K562 (cell line): ENCODE measurements at regions not wholly inside any gene's neighbourhood (a gene's known extent, or its start where the extent isn't known, plus 50 kb on each side); places are given as distances from the start of the nearest gene placed in this dataset.

Experiments used
- ATAC-seq: fragments of 200-7000 bp; cut with Tn5 transposase; 3 replicates; pipeline ENCODE4 v1.9.1; 2020; ENCODE audit warnings: moderate library complexity
- BruUV-seq: library from RNA; stranded (reverse); fragments of 400-500 nt; replicated peaks from 2 replicates; lab custom pipeline; 2021; lab: Mats Ljungman, UMichigan
- CTCF ChIA-PET: fragments of 300-600 bp; formaldehyde crosslinking; extraction: SDS; loops from one replicate; lab custom pipeline; 2021; ENCODE audit warnings: low intra/inter-chr PET ratio; lab: Yijun Ruan, JAX
- POLR2A ChIA-PET: fragments of 300-600, 350-650 bp; sonication (Branson Sonifier 250); formaldehyde crosslinking; extraction: SDS; loops from one replicate; lab custom pipeline; 2021; ENCODE audit warnings: antibody characterized with exemption, inconsistent platforms; lab: Yijun Ruan, JAX
- DNase-seq, 4 experiments: peaks; one replicate each; pipeline versions ENCODE4 v3.0.0 to v3.0.0-alpha.2; 2011 to 2018; ENCODE audit warnings: low spot score in 3 of 4, mixed read lengths in 3 of 4; ENCODE audit errors: extremely low read depth in 1 of 4
- FAIRE-seq: peaks from 2 replicates; lab custom pipeline; 2011; peaks lifted over from hg19 to GRCh38; lab: Jason Lieb, UNC
- H2AFZ ChIP-seq: 2 replicates; pipeline ENCODE4 v1.6.0; 2011; ENCODE audit warnings: low read depth, low read length, control low read depth, inconsistent platforms
- H3K27ac ChIP-seq: fragments of 200-600 bp; 3 replicates; pipeline ENCODE4 v1.8.0; 2011; ENCODE audit warnings: low read depth, mild to moderate bottlenecking, control low read depth, inconsistent platforms, low read length, moderate library complexity, mixed read lengths; ENCODE audit errors: extremely low read depth
- H3K27me3 ChIP-seq, 2 experiments: fragments of 300-600 bp in 1 of 2; 2 replicates in 1 of 2; 3 replicates in 1 of 2; pipeline versions ENCODE4 v1.6.0 to v1.8.0; 2011; ENCODE audit warnings: inconsistent platforms in 2 of 2, low read length in 2 of 2, mild to moderate bottlenecking in 1 of 2, mixed read lengths in 1 of 2, moderate library complexity in 1 of 2; ENCODE audit not compliant: control insufficient read depth in 2 of 2, insufficient read depth in 2 of 2
- H3K36me3 ChIP-seq: fragments of 300-600 bp; 3 replicates; pipeline ENCODE4 v1.8.0; 2011; ENCODE audit warnings: mild to moderate bottlenecking, low read length, inconsistent platforms; ENCODE audit not compliant: control insufficient read depth, insufficient read depth
- H3K4me1 ChIP-seq, 2 experiments: fragments of 200-600 bp in 1 of 2; replicated peaks in 1 of 2; 2 replicates in 1 of 2; 3 replicates in 1 of 2; pipeline versions ENCODE4 v1.5.1 to v1.8.0; 2011; ENCODE audit warnings: inconsistent platforms in 2 of 2, low read length in 2 of 2, mild to moderate bottlenecking in 1 of 2, mixed read lengths in 1 of 2, moderate library complexity in 1 of 2; ENCODE audit not compliant: control insufficient read depth in 2 of 2, insufficient read depth in 2 of 2
- H3K4me2 ChIP-seq: 2 replicates; pipeline ENCODE4 v1.6.1; 2011; ENCODE audit warnings: low read length, control low read depth, inconsistent platforms, mixed read lengths; ENCODE audit not compliant: insufficient read depth
- H3K4me3 ChIP-seq: fragments of 200-600 bp; sonication (generic), shearing (Covaris generic); 2 replicates; pipeline ENCODE4 v1.5.1; 2016; ENCODE audit warnings: control low read depth, inconsistent platforms
- H3K79me2 ChIP-seq: fragments of 200-600 bp; 3 replicates; pipeline ENCODE4 v1.8.0; 2011; ENCODE audit warnings: low read length, inconsistent platforms; ENCODE audit not compliant: control insufficient read depth, insufficient read depth
- H3K9ac ChIP-seq, 2 experiments: 2 replicates each; pipeline versions ENCODE4 v1.6.0 to v1.6.1; 2011; ENCODE audit warnings: low read depth in 2 of 2, low read length in 2 of 2, control low read depth in 1 of 2, inconsistent platforms in 1 of 2, mild to moderate bottlenecking in 1 of 2, mixed read lengths in 1 of 2; ENCODE audit not compliant: insufficient read depth in 1 of 2
- H3K9me1 ChIP-seq: one replicate; pipeline ENCODE4 v1.6.0; 2011; ENCODE audit warnings: inconsistent platforms, mild to moderate bottlenecking, low read length, moderate library complexity; ENCODE audit not compliant: control insufficient read depth, insufficient read depth
- H3K9me3 ChIP-seq: replicated peaks from 2 replicates; pipeline ENCODE4 v1.5.1; 2011; ENCODE audit warnings: low read depth, low read length, inconsistent platforms; ENCODE audit not compliant: control insufficient read depth, insufficient read depth
- H4K20me1 ChIP-seq: replicated peaks from 2 replicates; pipeline ENCODE4 v1.6.1; 2011; ENCODE audit warnings: low read length, inconsistent platforms, mixed read lengths; ENCODE audit not compliant: control insufficient read depth, insufficient read depth
- CHD1 ChIP-seq: fragments of 200-600 bp; sonication (generic); IDR thresholded peaks from one replicate; pipeline ENCODE4 v1.6.1; 2012; ENCODE audit warnings: mild to moderate bottlenecking, moderate library complexity, low read length, inconsistent platforms
- ELK3 ChIP-seq: fragments of 450-650 bp; formaldehyde crosslinking; IDR thresholded peaks from 2 replicates; pipeline ENCODE4 v1.4.0; 2020; ENCODE audit warnings: mild to moderate bottlenecking
- FOXM1 ChIP-seq, 2 experiments: fragments of 450-650 bp in 1 of 2; sonication (generic) in 1 of 2; formaldehyde crosslinking in 1 of 2; IDR thresholded peaks; 2 replicates each; pipeline versions ENCODE4 v1.6.1 to v1.9.0; 2017 to 2022; ENCODE audit warnings: low read depth in 2 of 2, mild to moderate bottlenecking in 2 of 2, missing genetic modification reagents in 1 of 2, moderate library complexity in 1 of 2
- GABPB1 ChIP-seq: sonication (generic); formaldehyde crosslinking; IDR thresholded peaks from 2 replicates; pipeline ENCODE4 v1.8.0; 2022; ENCODE audit warnings: mild to moderate bottlenecking, missing genetic modification reagents
- MTF1 ChIP-seq: fragments of 250-450 bp; sonication (Bioruptor Pico); IDR thresholded peaks from 2 replicates; pipeline ENCODE4 v1.9.0; 2021; ENCODE audit warnings: moderate library complexity, mild to moderate bottlenecking, inconsistent platforms, borderline replicate concordance
- POLR2AphosphoS5 ChIP-seq: IDR thresholded peaks from 2 replicates; pipeline ENCODE4 v1.6.1; 2011; ENCODE audit warnings: mild to moderate bottlenecking, low read depth, low read length, moderate library complexity; ENCODE audit not compliant: control insufficient read depth, insufficient read depth
- PYGO2 ChIP-seq: fragments of 450-650 bp; IDR thresholded peaks from 2 replicates; pipeline ENCODE4 v1.6.1; 2016; ENCODE audit warnings: mild to moderate bottlenecking, missing genetic modification characterization, moderate library complexity, missing compliant biosample characterization
- U2AF2 ChIP-seq: fragments of 200-400 bp; formaldehyde crosslinking; optimal IDR thresholded peaks from 2 replicates; pipeline ENCODE3; 2017; ENCODE audit warnings: low read depth, mild to moderate bottlenecking, low read length
- XRCC5 ChIP-seq: fragments of 200-400 bp; formaldehyde crosslinking; IDR thresholded peaks from 2 replicates; pipeline ENCODE4 v1.6.1; 2017; ENCODE audit warnings: low read depth, mild to moderate bottlenecking, low read length
- WGBS: fragments of 100-300 bp; shearing (Covaris generic); methylation state at CpG from one replicate; pipeline ENCODE4 v1.1.6; 2016; ENCODE audit warnings: low coverage, mixed read lengths; ENCODE audit not compliant: insufficient coverage; ENCODE audit errors: missing lambda C conversion rate; 5-methylcytosine and 5-hydroxymethylcytosine counted together
- in situ Hi-C: fragments of 300-500 bp; cut with MboI; formaldehyde crosslinking; loops from 4 replicates; pipeline ENCODE4 v1.15.0; 2018; ENCODE audit warnings: inconsistent platforms, mixed read lengths
- intact Hi-C: fragments of 100-400 bp; cut with micrococcal nuclease; formaldehyde crosslinking; loops from 2 replicates; pipeline ENCODE4 v1.14.2; 2022

- Histone ChIP-seq H3K4me3 (no peak overlapping the region), H3K79me2 (no peaks in the 10 kb centered on the region), H3K9me1 (no peaks in the 10 kb centered on the region), H2AFZ (no peak overlapping the region), H3K27ac (no peak overlapping the region), H3K9me3 (no peaks in the 10 kb centered on the region), H4K20me1 (peaks cover 4% of the 10 kb centered on the region; the same call in 1 of the 2 replicates), H3K9ac (no peak overlapping the region), H3K4me1 (peaks cover 0 to 2% of the 10 kb centered on the region in 2 experiments; a peak in 1 of 5 replicates), H3K36me3 (no peaks in the 10 kb centered on the region), H3K4me2 (no peak overlapping the region), H3K27me3 (peaks cover 50 to 79% of the 10 kb centered on the region in 2 experiments)
- in situ Hi-C loops (loop anchor here (10.0 to 25.0 kb wide), 3 partner anchors 184 to 594 kb away; partner anchors contain the start of genes RNASET2 and UNC93A), intact Hi-C loops (loop anchor here (10.0 kb wide), 2 partner anchors 496 to 514 kb away; no protein-coding TSS in a partner anchor)
- FAIRE-seq (no peak), ATAC-seq (no peak), DNase-seq (no peak)
- TF ChIP-seq U2AF2 (no peak), FOXM1 (IDR thresholded peaks at IDR 0.05; ENCODE audit: low read depth) (no peak), FOXM1 (CRISPR knock-in tag; IDR thresholded peaks at IDR 0.05; ENCODE audit: low read depth) (no peak), ELK3 (no peak), PYGO2 (no peak), XRCC5 (no peak), POLR2AphosphoS5 (no peak), CHD1 (no peak), MTF1 (CRISPR knock-in tag) (no peak), GABPB1 (no peak)
- 1% methylated on average over 19 of the region's 19 CpGs for WGBS
- no TSS peak for BruUV-seq
- ChIA-PET CTCF (no interaction called here), POLR2A (no interaction called here)
Measured at GRCh38 chr6:166770216-166771116, 143.4 kb upstream of the RPS6KA2 start.
